Testis (tissue), 2 donors: ENCODE measurements at regions not wholly inside any gene's neighbourhood (a gene's known extent, or its start where the extent isn't known, plus 50 kb on each side); places are given as distances from the start of the nearest gene placed in this dataset.

Experiments
- POLR2A ChIP-seq: fragments of 450-650 bp; IDR thresholded peaks from one replicate; pipeline ENCODE4 v1.6.1; 2017; ENCODE audit warnings: antibody characterized with exemption, mild to moderate bottlenecking, moderate library complexity
- TF ChIP-seq, protein P1 (sequence below), 3 experiments: fragments of 450-650 bp in 2 of 3; fragments of 200-600 bp in 1 of 3; sonication (generic) in 1 of 3; IDR thresholded peaks; one replicate each; pipeline ENCODE4 v1.5.1; 2016 to 2019; ENCODE audit warnings: antibody characterized with exemption in 3 of 3, mild to moderate bottlenecking in 2 of 3, moderate library complexity in 1 of 3

DNA sequence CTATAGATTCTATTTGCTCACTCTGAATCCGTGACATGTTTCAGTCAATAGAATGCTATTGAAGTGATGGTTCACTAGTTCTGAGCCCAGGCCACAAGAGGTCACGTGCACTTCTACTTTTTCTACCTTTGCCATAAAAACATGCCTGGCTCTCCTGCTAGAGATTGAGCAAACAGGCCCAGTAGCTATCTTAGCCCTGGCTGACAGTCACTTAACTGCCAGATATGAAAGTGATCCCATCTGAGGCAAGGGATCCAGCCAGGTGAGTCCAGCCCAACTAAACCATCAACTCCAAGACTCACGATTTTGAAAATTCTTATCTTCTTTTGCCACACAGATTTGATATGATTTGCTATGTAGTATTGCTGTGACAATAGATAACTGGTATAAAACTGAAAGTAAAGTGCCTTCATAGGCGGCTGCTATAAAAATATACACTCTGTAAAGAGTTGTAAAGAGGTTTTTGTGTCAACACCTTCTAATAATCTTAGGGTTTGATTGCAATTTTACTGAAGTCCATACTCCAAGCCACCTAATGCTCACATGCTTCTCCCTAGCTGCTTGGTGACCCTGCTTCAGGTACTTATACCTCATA is 937.7 kb upstream of the SOX9 start:
- TF ChIP-seq, protein P1, sequence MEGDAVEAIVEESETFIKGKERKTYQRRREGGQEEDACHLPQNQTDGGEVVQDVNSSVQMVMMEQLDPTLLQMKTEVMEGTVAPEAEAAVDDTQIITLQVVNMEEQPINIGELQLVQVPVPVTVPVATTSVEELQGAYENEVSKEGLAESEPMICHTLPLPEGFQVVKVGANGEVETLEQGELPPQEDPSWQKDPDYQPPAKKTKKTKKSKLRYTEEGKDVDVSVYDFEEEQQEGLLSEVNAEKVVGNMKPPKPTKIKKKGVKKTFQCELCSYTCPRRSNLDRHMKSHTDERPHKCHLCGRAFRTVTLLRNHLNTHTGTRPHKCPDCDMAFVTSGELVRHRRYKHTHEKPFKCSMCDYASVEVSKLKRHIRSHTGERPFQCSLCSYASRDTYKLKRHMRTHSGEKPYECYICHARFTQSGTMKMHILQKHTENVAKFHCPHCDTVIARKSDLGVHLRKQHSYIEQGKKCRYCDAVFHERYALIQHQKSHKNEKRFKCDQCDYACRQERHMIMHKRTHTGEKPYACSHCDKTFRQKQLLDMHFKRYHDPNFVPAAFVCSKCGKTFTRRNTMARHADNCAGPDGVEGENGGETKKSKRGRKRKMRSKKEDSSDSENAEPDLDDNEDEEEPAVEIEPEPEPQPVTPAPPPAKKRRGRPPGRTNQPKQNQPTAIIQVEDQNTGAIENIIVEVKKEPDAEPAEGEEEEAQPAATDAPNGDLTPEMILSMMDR (IDR thresholded peaks at IDR 0.05) = no peak
- TF ChIP-seq POLR2A = no peak
